H1 (cell line): ENCODE measurements at regions not wholly inside any gene's neighbourhood (a gene's known extent, or its start where the extent isn't known, plus 50 kb on each side); places are given as distances from the start of the nearest gene placed in this dataset.

ENCODE experiments used
- CTCF ChIA-PET: fragments of 300-600 bp; sonication (Branson Sonifier 250); formaldehyde crosslinking; loops from one replicate; lab custom pipeline; 2021; ENCODE audit not compliant: partially characterized antibody; lab: Charles Lee
- POLR2A ChIA-PET: fragments of 300-600 bp; sonication (Branson Sonifier 250); formaldehyde crosslinking; loops from one replicate; lab custom pipeline; 2021; ENCODE audit warnings: inconsistent platforms; ENCODE audit not compliant: partially characterized antibody; lab: Charles Lee
- DNase-seq, 2 experiments: peaks; one replicate each; pipeline versions ENCODE4 v3.0.0 to v3.0.0-alpha.2; 2010 to 2022; ENCODE audit warnings: low spot score in 2 of 2, low read depth in 1 of 2, mixed read lengths in 1 of 2
- FAIRE-seq: peaks from 2 replicates; lab custom pipeline; 2011; peaks lifted over from hg19 to GRCh38; lab: Jason Lieb, UNC
- H2AFZ ChIP-seq: 2 replicates; pipeline ENCODE4 v1.8.1; 2012; ENCODE audit warnings: low read length, inconsistent platforms
- H2AK5ac ChIP-seq: 2 replicates; pipeline ENCODE4 v1.6.1; 2013; ENCODE audit warnings: low read depth, low read length
- H2BK120ac ChIP-seq: replicated peaks from 2 replicates; pipeline ENCODE3; 2013; ENCODE audit warnings: low read depth, low read length, inconsistent platforms
- H2BK12ac ChIP-seq: 2 replicates; pipeline ENCODE4 v1.6.1; 2013; ENCODE audit warnings: low read depth, low read length
- H2BK15ac ChIP-seq: 2 replicates; pipeline ENCODE4 v1.6.1; 2013; ENCODE audit warnings: low read length
- H2BK20ac ChIP-seq: 2 replicates; pipeline ENCODE4 v1.6.1; 2013; ENCODE audit warnings: low read length
- H2BK5ac ChIP-seq: 2 replicates; pipeline ENCODE4 v1.6.1; 2013; ENCODE audit warnings: low read depth, low read length
- H3K14ac ChIP-seq: 2 replicates; pipeline ENCODE4 v1.6.1; 2013; ENCODE audit warnings: inconsistent platforms; ENCODE audit not compliant: insufficient read length
- H3K18ac ChIP-seq: 2 replicates; pipeline ENCODE4 v1.6.1; 2013; ENCODE audit warnings: low read length; ENCODE audit errors: extremely low read depth
- H3K23ac ChIP-seq: 2 replicates; pipeline ENCODE4 v1.6.1; 2013; ENCODE audit warnings: inconsistent platforms; ENCODE audit not compliant: insufficient read length
- H3K23me2 ChIP-seq: 2 replicates; pipeline ENCODE4 v1.6.1; 2013; ENCODE audit warnings: low read depth, low read length
- H3K27ac ChIP-seq: 2 replicates; pipeline ENCODE4 v1.6.1; 2011; ENCODE audit warnings: low read depth, low read length, inconsistent platforms
- H3K27me3 ChIP-seq, 4 experiments: replicated peaks in 1 of 4; 1 replicate in 1 of 4; 2 replicates in 3 of 4; pipeline versions ENCODE4 v1.6.1 to v1.8.1; 2011 to 2013; ENCODE audit warnings: low read length in 3 of 4, mild to moderate bottlenecking in 3 of 4, inconsistent platforms in 2 of 4, mixed read lengths in 2 of 4, moderate library complexity in 1 of 4; ENCODE audit not compliant: control insufficient read depth in 3 of 4, insufficient read depth in 3 of 4; ENCODE audit errors: extremely low read depth in 1 of 4
- H3K36me3 ChIP-seq, 4 experiments: 2 replicates each; pipeline versions ENCODE4 v1.6.1 to v1.8.1; 2011 to 2013; ENCODE audit warnings: mild to moderate bottlenecking in 4 of 4, low read length in 3 of 4, moderate library complexity in 2 of 4, control low read depth in 1 of 4, inconsistent platforms in 1 of 4; ENCODE audit not compliant: insufficient read depth in 4 of 4, control insufficient read depth in 2 of 4
- H3K4ac ChIP-seq: replicated peaks from 2 replicates; pipeline ENCODE3; 2013; ENCODE audit warnings: low read length, low read depth, mixed read lengths, inconsistent platforms; ENCODE audit not compliant: insufficient read length
- H3K4me1 ChIP-seq, 4 experiments: replicated peaks in 1 of 4; 1 replicate in 1 of 4; 2 replicates in 3 of 4; pipeline versions ENCODE4 v1.6.1 to v1.8.1; 2011 to 2013; ENCODE audit warnings: low read length in 3 of 4, inconsistent platforms in 2 of 4, mixed read lengths in 1 of 4; ENCODE audit not compliant: insufficient read depth in 4 of 4, control insufficient read depth in 3 of 4
- H3K4me2 ChIP-seq, 2 experiments: 2 replicates each; pipeline versions ENCODE4 v1.6.1 to v1.8.1; 2011 to 2013; ENCODE audit warnings: low read depth in 2 of 2, low read length in 2 of 2, control low read depth in 1 of 2, inconsistent platforms in 1 of 2, mild to moderate bottlenecking in 1 of 2; ENCODE audit not compliant: insufficient read depth in 1 of 2
- H3K4me3 ChIP-seq, 4 experiments: fragments of 200-600, 300-600 bp in 1 of 4; sonication (generic), shearing (Covaris generic), sonication (Bioruptor Twin) in 1 of 4; 2 replicates each; pipeline versions ENCODE4 v1.5.1 to v1.8.1; 2011 to 2016; ENCODE audit warnings: low read length in 4 of 4, low read depth in 3 of 4, control low read depth in 2 of 4, inconsistent platforms in 2 of 4, mild to moderate bottlenecking in 2 of 4, mixed read lengths in 1 of 4, moderate library complexity in 1 of 4; ENCODE audit not compliant: insufficient read depth in 2 of 4; ENCODE audit errors: extremely low read depth in 1 of 4
- H3K56ac ChIP-seq: replicated peaks from 2 replicates; pipeline ENCODE3; 2013; ENCODE audit warnings: low read depth, mild to moderate bottlenecking, mixed read lengths, low read length, inconsistent platforms; ENCODE audit not compliant: insufficient read length
- H3K79me1 ChIP-seq: 2 replicates; pipeline ENCODE4 v1.6.1; 2013; ENCODE audit warnings: low read depth, low read length, control low read depth
- H3K79me2 ChIP-seq, 2 experiments: 2 replicates each; pipeline versions ENCODE4 v1.6.1 to v1.8.1; 2012 to 2013; ENCODE audit warnings: low read length in 2 of 2, mild to moderate bottlenecking in 2 of 2, inconsistent platforms in 1 of 2; ENCODE audit not compliant: insufficient read depth in 2 of 2, control insufficient read depth in 1 of 2
- H3K9ac ChIP-seq, 4 experiments: replicated peaks in 1 of 4; 1 replicate in 1 of 4; 2 replicates in 3 of 4; pipeline versions ENCODE4 v1.6.1 to v1.8.1; 2011 to 2013; ENCODE audit warnings: low read depth in 3 of 4, low read length in 3 of 4, control low read depth in 2 of 4, mild to moderate bottlenecking in 2 of 4, moderate library complexity in 2 of 4, inconsistent platforms in 1 of 4; ENCODE audit errors: extremely low read depth in 1 of 4
- H3K9me3 ChIP-seq, 2 experiments: 2 replicates each; pipeline versions ENCODE4 v1.6.1 to v1.8.1; 2012 to 2013; ENCODE audit warnings: mild to moderate bottlenecking in 2 of 2, moderate library complexity in 2 of 2, control low read depth in 1 of 2, inconsistent platforms in 1 of 2, low read depth in 1 of 2, low read length in 1 of 2, mixed read lengths in 1 of 2; ENCODE audit not compliant: insufficient read depth in 2 of 2
- H4K20me1 ChIP-seq, 2 experiments: replicated peaks in 1 of 2; 2 replicates each; pipeline versions ENCODE3 to v1.8.1; 2011 to 2013; ENCODE audit warnings: inconsistent platforms in 2 of 2, low read length in 2 of 2, mild to moderate bottlenecking in 1 of 2; ENCODE audit not compliant: insufficient read depth in 2 of 2, control insufficient read depth in 1 of 2
- H4K5ac ChIP-seq: 2 replicates; pipeline ENCODE4 v1.6.1; 2013; ENCODE audit warnings: low read length, low read depth, mixed read lengths, inconsistent platforms; ENCODE audit not compliant: insufficient read length
- H4K8ac ChIP-seq: 2 replicates; pipeline ENCODE4 v1.8.0; 2013; ENCODE audit warnings: mild to moderate bottlenecking, moderate library complexity, low read length, inconsistent platforms; ENCODE audit not compliant: insufficient read depth; ENCODE audit errors: extremely low read depth
- H4K91ac ChIP-seq: replicated peaks from 2 replicates; pipeline ENCODE3; 2013; ENCODE audit warnings: low read length, mixed read lengths, inconsistent platforms; ENCODE audit not compliant: insufficient read length
- BCL11A ChIP-seq, 2 experiments: IDR thresholded peaks; one replicate each; pipeline ENCODE4 v1.6.1; 2011; ENCODE audit warnings: low read depth in 2 of 2, low read length in 2 of 2, mild to moderate bottlenecking in 2 of 2
- CBX5 ChIP-seq: fragments of 300-800, 300-1000 bp; sonication (generic); IDR thresholded peaks from 2 replicates; pipeline ENCODE4 v1.7.1; 2016; ENCODE audit warnings: antibody characterized with exemption, low read length, low read depth
- EP300 ChIP-seq, 2 experiments: IDR thresholded peaks; 1 replicate in 1 of 2; 2 replicates in 1 of 2; pipeline ENCODE4 v1.6.1; 2011 to 2012; ENCODE audit warnings: low read depth in 2 of 2, low read length in 2 of 2, mild to moderate bottlenecking in 2 of 2, borderline replicate concordance in 1 of 2, inconsistent platforms in 1 of 2, moderate library complexity in 1 of 2
- JUN ChIP-seq: IDR thresholded peaks from 2 replicates; pipeline ENCODE4 v1.6.1; 2011; ENCODE audit warnings: low read depth, mild to moderate bottlenecking, improper control_type of control experiment, low read length
- RBBP5 ChIP-seq: IDR thresholded peaks from 2 replicates; pipeline ENCODE4 v1.7.1; 2012; ENCODE audit warnings: low read depth, mild to moderate bottlenecking, inconsistent platforms, low read length, moderate library complexity, borderline replicate concordance
- SAP30 ChIP-seq: fragments of 300-600 bp; sonication (generic); IDR thresholded peaks from 2 replicates; pipeline ENCODE4 v1.7.1; 2012; ENCODE audit warnings: low read length, moderate library complexity, mild to moderate bottlenecking, inconsistent platforms; ENCODE audit not compliant: insufficient read depth, insufficient replicate concordance
- SRF ChIP-seq: IDR thresholded peaks from 2 replicates; pipeline ENCODE4 v1.6.1; 2011; ENCODE audit warnings: mild to moderate bottlenecking, low read depth, low read length, moderate library complexity
- WGBS, 2 experiments: shearing (Covaris generic) in 1 of 2; methylation state at CpG; one replicate each; pipeline versions ENCODE4 v1.1.6 to v1.1.7; 2013 to 2015; ENCODE audit warnings: low lambda C conversion rate in 2 of 2, mixed read lengths in 2 of 2, inconsistent platforms in 1 of 2, low coverage in 1 of 2, missing lambda C conversion rate in 1 of 2; ENCODE audit not compliant: insufficient replicate concordance in 2 of 2, insufficient coverage in 1 of 2, insufficient read length in 1 of 2; ENCODE audit errors: extremely low coverage in 1 of 2, missing lambda C conversion rate in 1 of 2; 5-methylcytosine and 5-hydroxymethylcytosine counted together
- TF ChIP-seq, protein P1 (sequence below): IDR thresholded peaks from 2 replicates; pipeline ENCODE4 v1.6.1; 2012; ENCODE audit warnings: low read length, inconsistent platforms
- TF ChIP-seq, protein P2 (sequence below), 3 experiments: IDR thresholded peaks; 1 replicate in 2 of 3; 2 replicates in 1 of 3; pipeline versions ENCODE4 v1.5.1 to v1.6.1; 2011; ENCODE audit warnings: low read length in 3 of 3, mild to moderate bottlenecking in 3 of 3, inconsistent platforms in 2 of 3, low read depth in 1 of 3, moderate library complexity in 1 of 3; ENCODE audit not compliant: insufficient read depth in 1 of 3; ENCODE audit errors: control extremely low read depth in 1 of 3

GRCh38 chr11:23574149-23574548 lies 713.9 kb upstream of the CCDC179 start:
- ChIA-PET CTCF (interaction anchor here (1.2 kb wide), 1 partner anchor 378 kb away, joined by 3 read pairs; no protein-coding TSS in a partner anchor), POLR2A (no interaction called here)
- no peak overlapping the region for H2BK12ac ChIP-seq
- H2BK20ac ChIP-seq = no peak overlapping the region
- no peak overlapping the region for H3K4me3 ChIP-seq
- no peak overlapping the region for H2AFZ ChIP-seq
- H2AK5ac ChIP-seq = no peak overlapping the region
- no peak overlapping the region for H3K56ac ChIP-seq
- no peaks in the 10 kb centered on the region for H3K4me1 ChIP-seq
- H3K79me1 ChIP-seq = no peaks in the 10 kb centered on the region
- H3K23me2 ChIP-seq = no peaks in the 10 kb centered on the region
- no peak overlapping the region for H4K8ac ChIP-seq
- H3K27ac ChIP-seq = no peak overlapping the region
- H4K5ac ChIP-seq = no peak overlapping the region
- H3K9ac ChIP-seq = no peak overlapping the region
- H3K36me3 ChIP-seq = no peaks in the 10 kb centered on the region
- no peak overlapping the region for H3K14ac ChIP-seq
- DNase-seq (no peak), FAIRE-seq (no peak)
- no peak overlapping the region for H3K18ac ChIP-seq
- no peak overlapping the region for H2BK15ac ChIP-seq
- H4K91ac ChIP-seq = no peak overlapping the region
- H3K9me3 ChIP-seq = no peaks in the 10 kb centered on the region
- 76% methylated on average over 3 of the region's 3 CpGs; no CpG with 5 or more reads in 1 of the 2 experiments for WGBS, 2 experiments
- no peaks in the 10 kb centered on the region for H3K79me2 ChIP-seq
- H3K23ac ChIP-seq = no peak overlapping the region
- H3K4me2 ChIP-seq = no peak overlapping the region
- no peaks in the 10 kb centered on the region for H3K27me3 ChIP-seq
- no peak overlapping the region for H2BK5ac ChIP-seq
- H2BK120ac ChIP-seq = no peak overlapping the region
- H4K20me1 ChIP-seq = no peaks in the 10 kb centered on the region
- H3K4ac ChIP-seq = no peak overlapping the region
- no peak for TF ChIP-seq SRF
- no peak for TF ChIP-seq BCL11A (IDR thresholded peaks at IDR 0.05; ENCODE audit: low read depth in 2 of 2, low read length in 2 of 2)
- TF ChIP-seq JUN = no peak
- TF ChIP-seq, protein P1, sequence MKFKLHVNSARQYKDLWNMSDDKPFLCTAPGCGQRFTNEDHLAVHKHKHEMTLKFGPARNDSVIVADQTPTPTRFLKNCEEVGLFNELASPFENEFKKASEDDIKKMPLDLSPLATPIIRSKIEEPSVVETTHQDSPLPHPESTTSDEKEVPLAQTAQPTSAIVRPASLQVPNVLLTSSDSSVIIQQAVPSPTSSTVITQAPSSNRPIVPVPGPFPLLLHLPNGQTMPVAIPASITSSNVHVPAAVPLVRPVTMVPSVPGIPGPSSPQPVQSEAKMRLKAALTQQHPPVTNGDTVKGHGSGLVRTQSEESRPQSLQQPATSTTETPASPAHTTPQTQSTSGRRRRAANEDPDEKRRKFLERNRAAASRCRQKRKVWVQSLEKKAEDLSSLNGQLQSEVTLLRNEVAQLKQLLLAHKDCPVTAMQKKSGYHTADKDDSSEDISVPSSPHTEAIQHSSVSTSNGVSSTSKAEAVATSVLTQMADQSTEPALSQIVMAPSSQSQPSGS = no peak
- no peak for TF ChIP-seq RBBP5
- no peak for TF ChIP-seq SAP30
- TF ChIP-seq, protein P2, sequence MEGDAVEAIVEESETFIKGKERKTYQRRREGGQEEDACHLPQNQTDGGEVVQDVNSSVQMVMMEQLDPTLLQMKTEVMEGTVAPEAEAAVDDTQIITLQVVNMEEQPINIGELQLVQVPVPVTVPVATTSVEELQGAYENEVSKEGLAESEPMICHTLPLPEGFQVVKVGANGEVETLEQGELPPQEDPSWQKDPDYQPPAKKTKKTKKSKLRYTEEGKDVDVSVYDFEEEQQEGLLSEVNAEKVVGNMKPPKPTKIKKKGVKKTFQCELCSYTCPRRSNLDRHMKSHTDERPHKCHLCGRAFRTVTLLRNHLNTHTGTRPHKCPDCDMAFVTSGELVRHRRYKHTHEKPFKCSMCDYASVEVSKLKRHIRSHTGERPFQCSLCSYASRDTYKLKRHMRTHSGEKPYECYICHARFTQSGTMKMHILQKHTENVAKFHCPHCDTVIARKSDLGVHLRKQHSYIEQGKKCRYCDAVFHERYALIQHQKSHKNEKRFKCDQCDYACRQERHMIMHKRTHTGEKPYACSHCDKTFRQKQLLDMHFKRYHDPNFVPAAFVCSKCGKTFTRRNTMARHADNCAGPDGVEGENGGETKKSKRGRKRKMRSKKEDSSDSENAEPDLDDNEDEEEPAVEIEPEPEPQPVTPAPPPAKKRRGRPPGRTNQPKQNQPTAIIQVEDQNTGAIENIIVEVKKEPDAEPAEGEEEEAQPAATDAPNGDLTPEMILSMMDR (IDR thresholded peaks at IDR 0.05; ENCODE audit: control extremely low read depth in 1 of 3, insufficient read depth in 1 of 3, low read depth in 1 of 3, low read length in 3 of 3) = no peak
- no peak for TF ChIP-seq CBX5
- TF ChIP-seq EP300 (IDR thresholded peaks at IDR 0.05; ENCODE audit: borderline replicate concordance in 1 of 2, low read depth in 2 of 2, low read length in 2 of 2) = no peak
